ENCODE measurements at regions not wholly inside any gene's neighbourhood (a gene's known extent, or its start where the extent isn't known, plus 50 kb on each side); places are given as distances from the start of the nearest gene placed in this dataset.

GRCh38 chr7:48992816-48993215, 68.5 kb downstream of the CDC14C start:
- Histone ChIP-seq H3K9me3 (no peaks in the 10 kb centered on the region), H3K4me1 (no peaks in the 10 kb centered on the region), H3K4me3 (no peak overlapping the region), H3K36me3 (no peaks in the 10 kb centered on the region), H3K27ac (no peak overlapping the region), H3K27me3 (no peaks in the 10 kb centered on the region)
- intact Hi-C loops (cut with DNase I): no loop called here
- TF ChIP-seq, protein P1, sequence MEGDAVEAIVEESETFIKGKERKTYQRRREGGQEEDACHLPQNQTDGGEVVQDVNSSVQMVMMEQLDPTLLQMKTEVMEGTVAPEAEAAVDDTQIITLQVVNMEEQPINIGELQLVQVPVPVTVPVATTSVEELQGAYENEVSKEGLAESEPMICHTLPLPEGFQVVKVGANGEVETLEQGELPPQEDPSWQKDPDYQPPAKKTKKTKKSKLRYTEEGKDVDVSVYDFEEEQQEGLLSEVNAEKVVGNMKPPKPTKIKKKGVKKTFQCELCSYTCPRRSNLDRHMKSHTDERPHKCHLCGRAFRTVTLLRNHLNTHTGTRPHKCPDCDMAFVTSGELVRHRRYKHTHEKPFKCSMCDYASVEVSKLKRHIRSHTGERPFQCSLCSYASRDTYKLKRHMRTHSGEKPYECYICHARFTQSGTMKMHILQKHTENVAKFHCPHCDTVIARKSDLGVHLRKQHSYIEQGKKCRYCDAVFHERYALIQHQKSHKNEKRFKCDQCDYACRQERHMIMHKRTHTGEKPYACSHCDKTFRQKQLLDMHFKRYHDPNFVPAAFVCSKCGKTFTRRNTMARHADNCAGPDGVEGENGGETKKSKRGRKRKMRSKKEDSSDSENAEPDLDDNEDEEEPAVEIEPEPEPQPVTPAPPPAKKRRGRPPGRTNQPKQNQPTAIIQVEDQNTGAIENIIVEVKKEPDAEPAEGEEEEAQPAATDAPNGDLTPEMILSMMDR (IDR thresholded peaks at IDR 0.05): no peak
- TF ChIP-seq POLR2AphosphoS5 (IDR thresholded peaks at IDR 0.05; ENCODE audit: insufficient read depth in 1 of 2, low read depth in 1 of 2) (no peak), POLR2A (IDR thresholded peaks at IDR 0.05) (no peak)
- no peak for DNase-seq (ENCODE audit: extremely low spot score in 2 of 2)

DNA sequence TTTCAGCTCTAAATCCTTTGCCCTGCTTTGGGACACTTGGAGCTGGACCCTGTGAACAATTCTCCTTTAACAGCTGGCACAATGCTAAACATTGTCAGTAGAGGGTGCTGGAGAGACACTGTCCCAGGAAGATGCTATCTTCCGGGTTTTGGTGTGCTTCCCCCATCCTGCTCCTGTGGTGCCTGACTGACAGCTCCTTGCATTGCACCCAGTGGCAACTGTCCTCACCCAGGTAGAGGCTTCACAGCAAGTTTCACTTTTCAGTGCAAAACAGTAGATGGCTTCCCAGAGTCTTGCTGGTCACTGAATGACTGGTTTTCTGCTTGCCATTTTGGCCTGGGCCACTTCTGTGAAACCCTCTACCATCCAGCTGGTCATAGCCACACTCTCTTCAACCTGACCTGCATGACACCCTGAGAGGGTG, 77.3 kb downstream of the CDC14C start:
- Histone ChIP-seq H3K4me1 (no peaks in the 10 kb centered on the region), H3K4me3 (no peak overlapping the region), H3K36me3 (no peaks in the 10 kb centered on the region), H3K27me3 (no peaks in the 10 kb centered on the region), H3K9me3 (no peaks in the 10 kb centered on the region), H3K27ac (no peak overlapping the region)
- no peak for DNase-seq (ENCODE audit: extremely low spot score in 2 of 2)
- TF ChIP-seq, protein P1 (IDR thresholded peaks at IDR 0.05): no peak
- no peak for TF ChIP-seq POLR2AphosphoS5 (IDR thresholded peaks at IDR 0.05; ENCODE audit: insufficient read depth in 1 of 2, low read depth in 1 of 2)
- no peak for TF ChIP-seq POLR2A (IDR thresholded peaks at IDR 0.05)
- intact Hi-C loops (cut with DNase I): no loop called here

DNA sequence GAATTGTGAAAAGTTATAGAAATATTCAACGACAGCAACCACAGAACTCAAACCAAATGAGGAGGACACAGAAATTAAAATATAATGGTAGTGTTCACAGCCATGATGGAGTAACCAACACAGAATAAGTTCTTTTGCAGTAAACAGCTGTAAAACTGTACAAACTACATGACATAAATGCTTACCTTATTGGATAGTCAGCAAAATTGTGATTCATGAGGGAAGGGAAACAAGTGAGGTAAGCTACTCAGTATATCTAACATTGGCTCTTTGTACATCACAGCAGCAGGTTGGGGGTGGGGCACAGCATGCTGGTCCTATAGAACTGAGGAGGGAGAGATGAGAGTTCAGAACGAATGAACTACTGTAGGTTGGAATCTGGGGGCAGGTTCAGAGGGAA, 86.4 kb downstream of the CDC14C start:
- DNase-seq (ENCODE audit: extremely low spot score in 2 of 2): no peak
- no peaks in the 10 kb centered on the region for H3K4me1 ChIP-seq
- intact Hi-C loops (cut with DNase I): no loop called here

GRCh38 chr7:49014870-49015269, 90.5 kb downstream of the CDC14C start:
- Histone ChIP-seq H3K4me3 (no peak overlapping the region), H3K9me3 (no peaks in the 10 kb centered on the region), H3K27ac (no peak overlapping the region), H3K36me3 (no peaks in the 10 kb centered on the region), H3K27me3 (no peaks in the 10 kb centered on the region), H3K4me1 (no peaks in the 10 kb centered on the region)
- TF ChIP-seq POLR2AphosphoS5 (IDR thresholded peaks at IDR 0.05; ENCODE audit: insufficient read depth in 1 of 2, low read depth in 1 of 2) (no peak), POLR2A (IDR thresholded peaks at IDR 0.05) (no peak)
- TF ChIP-seq, protein P1 (IDR thresholded peaks at IDR 0.05): no peak
- intact Hi-C loops (cut with DNase I): no loop called here
- DNase-seq (ENCODE audit: extremely low spot score in 2 of 2): no peak

More for the DNA sequence above, 86.4 kb downstream of the CDC14C start:
- TF ChIP-seq POLR2A (IDR thresholded peaks at IDR 0.05): no peak
- no peak for TF ChIP-seq POLR2AphosphoS5 (IDR thresholded peaks at IDR 0.05; ENCODE audit: insufficient read depth in 1 of 2, low read depth in 1 of 2)
- TF ChIP-seq, protein P1 (IDR thresholded peaks at IDR 0.05): no peak
- H3K27ac ChIP-seq: no peak overlapping the region
- no peaks in the 10 kb centered on the region for H3K36me3 ChIP-seq
- no peaks in the 10 kb centered on the region for H3K27me3 ChIP-seq
- no peaks in the 10 kb centered on the region for H3K9me3 ChIP-seq
- no peak overlapping the region for H3K4me3 ChIP-seq

DNA sequence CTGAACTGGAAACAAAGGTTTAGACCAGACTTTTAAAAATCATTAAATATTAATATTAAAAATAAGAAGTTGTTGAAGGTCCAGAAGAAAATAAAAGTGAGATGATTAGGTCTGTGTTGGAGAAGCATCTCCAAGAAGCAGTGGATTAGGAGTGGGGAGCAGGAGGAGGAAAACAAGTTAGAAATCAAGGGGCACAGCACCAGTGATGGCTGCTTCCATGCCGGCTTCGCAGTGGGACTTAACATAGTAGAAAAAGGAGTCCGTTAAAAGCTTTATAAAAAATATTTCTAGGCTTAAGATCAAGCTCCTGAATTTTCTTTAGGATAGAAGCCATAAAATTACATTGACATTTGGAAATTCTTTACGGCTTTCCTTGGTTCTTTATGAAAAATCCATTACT, 95.8 kb downstream of the CDC14C start:
- Histone ChIP-seq H3K4me1 (no peaks in the 10 kb centered on the region), H3K36me3 (no peaks in the 10 kb centered on the region), H3K9me3 (no peaks in the 10 kb centered on the region), H3K27me3 (no peaks in the 10 kb centered on the region), H3K4me3 (no peak overlapping the region), H3K27ac (no peak overlapping the region)
- no peak for TF ChIP-seq POLR2A (IDR thresholded peaks at IDR 0.05)
- TF ChIP-seq POLR2AphosphoS5 (IDR thresholded peaks at IDR 0.05; ENCODE audit: insufficient read depth in 1 of 2, low read depth in 1 of 2): no peak
- TF ChIP-seq, protein P1 (IDR thresholded peaks at IDR 0.05): no peak
- DNase-seq (ENCODE audit: extremely low spot score in 2 of 2): no peak
- intact Hi-C loops (cut with DNase I): no loop called here
